ENCODE measurements at regions not wholly inside any gene's neighbourhood (a gene's known extent, or its start where the extent isn't known, plus 50 kb on each side); places are given as distances from the start of the nearest gene placed in this dataset.

DNA sequence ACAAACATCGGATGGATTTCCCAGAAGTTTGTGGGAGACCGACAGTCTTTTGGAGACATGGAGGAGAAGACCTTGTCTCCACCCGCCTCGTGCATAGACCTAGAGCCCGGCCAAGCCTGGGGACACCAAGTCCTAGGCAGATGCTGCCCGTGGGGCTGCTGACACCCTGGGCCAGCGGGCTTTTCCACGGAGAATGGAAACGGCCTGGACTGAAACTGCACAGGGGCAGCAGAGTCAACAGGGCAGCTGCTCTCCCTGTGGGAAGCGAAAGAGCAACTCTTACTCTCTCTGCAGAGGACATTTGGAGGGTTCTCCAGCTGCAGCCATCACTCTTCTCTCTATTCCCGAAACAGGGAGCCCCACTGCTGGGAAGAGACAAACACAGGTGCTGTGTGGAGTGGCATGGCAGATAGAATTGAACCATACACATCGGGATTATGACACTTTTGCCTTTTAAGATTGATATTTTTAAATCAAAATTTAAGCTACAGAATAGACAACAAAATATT lies 401.2 kb downstream of the THBS2 start:
- 36% methylated on average over 12 of the region's 12 CpGs for WGBS (ENCODE audit: low lambda C conversion rate)

More for the DNA sequence above, 401.2 kb downstream of the THBS2 start:
- Histone ChIP-seq H3K4me1 (ENCODE audit: control insufficient read depth in 1 of 2, insufficient read depth in 2 of 2, low read depth in 1 of 2, low read length in 1 of 2) (no peaks in the 10 kb centered on the region; a peak in 1 of 4 replicates), H3K4me2 (peak overlapping the region; percentile 42), H3K4me3 (ENCODE audit: low read depth in 2 of 2, low read length in 1 of 2) (peak overlapping the region in 1 of 2 experiments; percentile 46; a peak in 1 of 4 replicates), H3K36me3 (replicated peaks in 1 of 2; ENCODE audit: control insufficient read depth in 1 of 2, insufficient read depth in 2 of 2, low read length in 1 of 2) (no peaks in the 10 kb centered on the region), H3K79me2 (ENCODE audit: insufficient read depth) (no peaks in the 10 kb centered on the region), H3F3A (replicated peaks; ENCODE audit: insufficient read depth) (no peaks in the 10 kb centered on the region), H3K27me3 (ENCODE audit: insufficient read depth) (no peaks in the 10 kb centered on the region), H3K27ac (ENCODE audit: low read depth in 2 of 2, low read length in 1 of 2) (no peak overlapping the region), H4K20me1 (ENCODE audit: insufficient read depth) (no peaks in the 10 kb centered on the region), H3K9ac (no peak overlapping the region), H2AFZ (ENCODE audit: low read depth) (no peak overlapping the region), H3K9me2 (no peaks in the 10 kb centered on the region), H3K9me3 (no peaks in the 10 kb centered on the region)
- CTCF ChIA-PET: interaction anchor here (1.2 to 2.1 kb wide), 3 partner anchors 9 to 15 kb away, joined by 3 to 5 read pairs (median 3); no protein-coding TSS in a partner anchor
- no peak for TF ChIP-seq EZH2phosphoT487 (IDR thresholded peaks at IDR 0.05; ENCODE audit: borderline replicate concordance, low read depth)
- TF ChIP-seq, protein P1, sequence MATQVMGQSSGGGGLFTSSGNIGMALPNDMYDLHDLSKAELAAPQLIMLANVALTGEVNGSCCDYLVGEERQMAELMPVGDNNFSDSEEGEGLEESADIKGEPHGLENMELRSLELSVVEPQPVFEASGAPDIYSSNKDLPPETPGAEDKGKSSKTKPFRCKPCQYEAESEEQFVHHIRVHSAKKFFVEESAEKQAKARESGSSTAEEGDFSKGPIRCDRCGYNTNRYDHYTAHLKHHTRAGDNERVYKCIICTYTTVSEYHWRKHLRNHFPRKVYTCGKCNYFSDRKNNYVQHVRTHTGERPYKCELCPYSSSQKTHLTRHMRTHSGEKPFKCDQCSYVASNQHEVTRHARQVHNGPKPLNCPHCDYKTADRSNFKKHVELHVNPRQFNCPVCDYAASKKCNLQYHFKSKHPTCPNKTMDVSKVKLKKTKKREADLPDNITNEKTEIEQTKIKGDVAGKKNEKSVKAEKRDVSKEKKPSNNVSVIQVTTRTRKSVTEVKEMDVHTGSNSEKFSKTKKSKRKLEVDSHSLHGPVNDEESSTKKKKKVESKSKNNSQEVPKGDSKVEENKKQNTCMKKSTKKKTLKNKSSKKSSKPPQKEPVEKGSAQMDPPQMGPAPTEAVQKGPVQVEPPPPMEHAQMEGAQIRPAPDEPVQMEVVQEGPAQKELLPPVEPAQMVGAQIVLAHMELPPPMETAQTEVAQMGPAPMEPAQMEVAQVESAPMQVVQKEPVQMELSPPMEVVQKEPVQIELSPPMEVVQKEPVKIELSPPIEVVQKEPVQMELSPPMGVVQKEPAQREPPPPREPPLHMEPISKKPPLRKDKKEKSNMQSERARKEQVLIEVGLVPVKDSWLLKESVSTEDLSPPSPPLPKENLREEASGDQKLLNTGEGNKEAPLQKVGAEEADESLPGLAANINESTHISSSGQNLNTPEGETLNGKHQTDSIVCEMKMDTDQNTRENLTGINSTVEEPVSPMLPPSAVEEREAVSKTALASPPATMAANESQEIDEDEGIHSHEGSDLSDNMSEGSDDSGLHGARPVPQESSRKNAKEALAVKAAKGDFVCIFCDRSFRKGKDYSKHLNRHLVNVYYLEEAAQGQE (IDR thresholded peaks at IDR 0.05; ENCODE audit: low read depth, low read length): no peak
- TF ChIP-seq, protein P2, sequence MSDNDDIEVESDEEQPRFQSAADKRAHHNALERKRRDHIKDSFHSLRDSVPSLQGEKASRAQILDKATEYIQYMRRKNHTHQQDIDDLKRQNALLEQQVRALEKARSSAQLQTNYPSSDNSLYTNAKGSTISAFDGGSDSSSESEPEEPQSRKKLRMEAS (IDR thresholded peaks at IDR 0.05; ENCODE audit: low read depth): no peak
- no peak for TF ChIP-seq TAF1 (IDR thresholded peaks at IDR 0.05; ENCODE audit: borderline replicate concordance, low read depth, low read length)
- TF ChIP-seq, protein P3, sequence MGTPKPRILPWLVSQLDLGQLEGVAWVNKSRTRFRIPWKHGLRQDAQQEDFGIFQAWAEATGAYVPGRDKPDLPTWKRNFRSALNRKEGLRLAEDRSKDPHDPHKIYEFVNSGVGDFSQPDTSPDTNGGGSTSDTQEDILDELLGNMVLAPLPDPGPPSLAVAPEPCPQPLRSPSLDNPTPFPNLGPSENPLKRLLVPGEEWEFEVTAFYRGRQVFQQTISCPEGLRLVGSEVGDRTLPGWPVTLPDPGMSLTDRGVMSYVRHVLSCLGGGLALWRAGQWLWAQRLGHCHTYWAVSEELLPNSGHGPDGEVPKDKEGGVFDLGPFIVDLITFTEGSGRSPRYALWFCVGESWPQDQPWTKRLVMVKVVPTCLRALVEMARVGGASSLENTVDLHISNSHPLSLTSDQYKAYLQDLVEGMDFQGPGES (IDR thresholded peaks at IDR 0.05; ENCODE audit: low read depth, low read length): no peak
- no peak for TF ChIP-seq RXRA (IDR thresholded peaks at IDR 0.05; ENCODE audit: borderline replicate concordance, low read depth)
- no peak for TF ChIP-seq TCF12 (IDR thresholded peaks at IDR 0.05)
- TF ChIP-seq RCOR1 (IDR thresholded peaks at IDR 0.05; ENCODE audit: low read length): no peak
- TF ChIP-seq ELF1 (IDR thresholded peaks at IDR 0.05): no peak
- no peak for TF ChIP-seq YY1 (IDR thresholded peaks at IDR 0.05; ENCODE audit: low read depth)
- no peak for TF ChIP-seq SMC3 (IDR thresholded peaks at IDR 0.05; ENCODE audit: low read depth, low read length)
- no peak for TF ChIP-seq SIN3A (IDR thresholded peaks at IDR 0.05; ENCODE audit: borderline replicate concordance, low read depth, low read length)
- TF ChIP-seq, protein P4, sequence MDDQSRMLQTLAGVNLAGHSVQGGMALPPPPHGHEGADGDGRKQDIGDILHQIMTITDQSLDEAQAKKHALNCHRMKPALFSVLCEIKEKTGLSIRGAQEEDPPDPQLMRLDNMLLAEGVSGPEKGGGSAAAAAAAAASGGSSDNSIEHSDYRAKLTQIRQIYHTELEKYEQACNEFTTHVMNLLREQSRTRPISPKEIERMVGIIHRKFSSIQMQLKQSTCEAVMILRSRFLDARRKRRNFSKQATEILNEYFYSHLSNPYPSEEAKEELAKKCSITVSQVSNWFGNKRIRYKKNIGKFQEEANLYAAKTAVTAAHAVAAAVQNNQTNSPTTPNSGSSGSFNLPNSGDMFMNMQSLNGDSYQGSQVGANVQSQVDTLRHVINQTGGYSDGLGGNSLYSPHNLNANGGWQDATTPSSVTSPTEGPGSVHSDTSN (IDR thresholded peaks at IDR 0.05): no peak
- TF ChIP-seq GABPA (IDR thresholded peaks at IDR 0.05; ENCODE audit: low read depth): no peak
- POLR2A ChIA-PET: no interaction called here
- no peak for DNase-seq
